SK-N-MC (cell line): ENCODE measurements at regions not wholly inside any gene's neighbourhood (a gene's known extent, or its start where the extent isn't known, plus 50 kb on each side); places are given as distances from the start of the nearest gene placed in this dataset.

Source experiments
- DNase-seq: peaks from one replicate; pipeline ENCODE4 v3.0.0-alpha.2; 2011; ENCODE audit warnings: low read depth, low spot score
- H3K27ac ChIP-seq: fragments of 200-600 bp; sonication (generic); 2 replicates; pipeline ENCODE4 v1.5.1; 2016; ENCODE audit warnings: mixed run types
- H3K36me3 ChIP-seq: fragments of 200-600 bp; sonication (generic); 2 replicates; pipeline ENCODE4 v1.6.1; 2017; ENCODE audit warnings: antibody characterized with exemption, low read length, mixed read lengths; ENCODE audit not compliant: insufficient read depth
- H3K4me3 ChIP-seq: fragments of 200-600 bp; sonication (generic); 2 replicates; pipeline ENCODE4 v1.5.1; 2016
- H3K9ac ChIP-seq: fragments of 200-600 bp; sonication (generic); 2 replicates; pipeline ENCODE4 v1.8.0; 2017; ENCODE audit warnings: mixed run types, mixed read lengths; ENCODE audit not compliant: insufficient read length
- H3K9me3 ChIP-seq: fragments of 200-600 bp; sonication (generic); 2 replicates; pipeline ENCODE4 v1.6.1; 2017; ENCODE audit warnings: low read depth, mild to moderate bottlenecking, antibody characterized with exemption, low read length, moderate library complexity, mixed read lengths
- EZH2 ChIP-seq: fragments of 200-600 bp; sonication (generic); IDR thresholded peaks from one replicate; pipeline ENCODE4 v1.6.1; 2017; ENCODE audit warnings: antibody characterized with exemption
- FOXP2 ChIP-seq: optimal IDR thresholded peaks from 2 replicates; pipeline ENCODE3; 2011; ENCODE audit warnings: mild to moderate bottlenecking, moderate library complexity; ENCODE audit not compliant: insufficient read depth; ENCODE audit errors: extremely low read length, control extremely low read depth
- POLR2AphosphoS5 ChIP-seq: IDR thresholded peaks from 2 replicates; pipeline ENCODE4 v1.6.1; 2012; ENCODE audit warnings: mild to moderate bottlenecking, low read depth, low read length, borderline replicate concordance

GRCh38 chr3:31210068-31210645 is 315.7 kb upstream of the GADL1 start:
- Histone ChIP-seq H3K9ac (no peak overlapping the region), H3K9me3 (no peaks in the 10 kb centered on the region)
- no peak for DNase-seq

GRCh38 chr3:31213869-31214486 is 318.7 kb upstream of the STT3B start:
- H3K9me3 ChIP-seq = no peaks in the 10 kb centered on the region
- no peak for TF ChIP-seq POLR2AphosphoS5
- no peak overlapping the region for H3K9ac ChIP-seq
- H3K36me3 ChIP-seq = no peaks in the 10 kb centered on the region
- no peak overlapping the region for H3K27ac ChIP-seq
- DNase-seq = no peak
- H3K4me3 ChIP-seq = no peak overlapping the region

More at GRCh38 chr3:31210068-31210645, 315.7 kb upstream of the GADL1 start:
- Histone ChIP-seq H3K4me3 (no peak overlapping the region), H3K36me3 (no peaks in the 10 kb centered on the region), H3K27ac (no peak overlapping the region)
- TF ChIP-seq FOXP2 (no peak), EZH2 (no peak), POLR2AphosphoS5 (no peak)

GRCh38 chr3:31218082-31218481 is 314.6 kb upstream of the STT3B start:
- Histone ChIP-seq H3K27ac (no peak overlapping the region), H3K9ac (no peak overlapping the region), H3K9me3 (no peaks in the 10 kb centered on the region), H3K36me3 (no peaks in the 10 kb centered on the region), H3K4me3 (no peak overlapping the region)
- DNase-seq = no peak
- no peak for TF ChIP-seq POLR2AphosphoS5
- TF ChIP-seq EZH2 = no peak
- TF ChIP-seq FOXP2 = no peak

- no peak for TF ChIP-seq EZH2
- no peak for TF ChIP-seq POLR2AphosphoS5
- TF ChIP-seq FOXP2 = no peak
- H3K27ac ChIP-seq = no peak overlapping the region
- H3K9me3 ChIP-seq = no peaks in the 10 kb centered on the region
- no peak overlapping the region for H3K9ac ChIP-seq
- no peak overlapping the region for H3K4me3 ChIP-seq
- no peaks in the 10 kb centered on the region for H3K36me3 ChIP-seq
- DNase-seq = no peak
These were observed 313.4 kb upstream of the STT3B start for GRCh38 chr3:31219131-31219843.

GRCh38 chr3:31220431-31220830 is 312.3 kb upstream of the STT3B start:
- H3K36me3 ChIP-seq = no peaks in the 10 kb centered on the region
- no peak overlapping the region for H3K9ac ChIP-seq
- TF ChIP-seq EZH2 (no peak), POLR2AphosphoS5 (no peak), FOXP2 (no peak)
- no peak overlapping the region for H3K4me3 ChIP-seq
- H3K27ac ChIP-seq = no peak overlapping the region
- DNase-seq = no peak
- no peaks in the 10 kb centered on the region for H3K9me3 ChIP-seq

GRCh38 chr3:31223278-31223677 is 309.4 kb upstream of the STT3B start:
- TF ChIP-seq EZH2 = no peak
- no peak for TF ChIP-seq FOXP2
- TF ChIP-seq POLR2AphosphoS5 = no peak
- Histone ChIP-seq H3K4me3 (no peak overlapping the region), H3K36me3 (no peaks in the 10 kb centered on the region), H3K9me3 (no peaks in the 10 kb centered on the region), H3K27ac (no peak overlapping the region), H3K9ac (no peak overlapping the region)
- no peak for DNase-seq

DNA sequence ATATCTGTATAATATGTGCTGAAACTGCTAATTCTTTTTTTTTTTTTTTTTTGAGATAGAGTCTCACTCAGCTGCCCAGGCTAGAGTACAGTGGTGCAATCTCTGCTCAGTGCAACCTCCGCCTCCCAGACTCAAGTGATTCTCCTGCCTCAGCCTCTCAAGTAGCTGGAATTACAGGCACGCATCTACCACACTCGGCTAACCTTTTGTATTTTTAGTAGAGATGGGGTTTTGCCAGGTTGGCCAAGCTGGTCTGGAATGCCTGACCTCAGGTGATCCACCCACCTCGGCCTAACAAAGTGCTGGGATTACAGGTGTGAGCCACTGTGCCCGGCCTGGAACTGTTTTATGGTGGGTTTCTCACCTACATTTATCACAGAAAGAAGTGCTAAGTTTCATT is 307.8 kb upstream of the STT3B start:
- H3K4me3 ChIP-seq = no peak overlapping the region
- no peak overlapping the region for H3K27ac ChIP-seq
- no peak for DNase-seq
- no peaks in the 10 kb centered on the region for H3K9me3 ChIP-seq
- H3K9ac ChIP-seq = no peak overlapping the region
- TF ChIP-seq EZH2 = no peak
- no peak for TF ChIP-seq POLR2AphosphoS5
- TF ChIP-seq FOXP2 = no peak
- H3K36me3 ChIP-seq = no peaks in the 10 kb centered on the region

DNA sequence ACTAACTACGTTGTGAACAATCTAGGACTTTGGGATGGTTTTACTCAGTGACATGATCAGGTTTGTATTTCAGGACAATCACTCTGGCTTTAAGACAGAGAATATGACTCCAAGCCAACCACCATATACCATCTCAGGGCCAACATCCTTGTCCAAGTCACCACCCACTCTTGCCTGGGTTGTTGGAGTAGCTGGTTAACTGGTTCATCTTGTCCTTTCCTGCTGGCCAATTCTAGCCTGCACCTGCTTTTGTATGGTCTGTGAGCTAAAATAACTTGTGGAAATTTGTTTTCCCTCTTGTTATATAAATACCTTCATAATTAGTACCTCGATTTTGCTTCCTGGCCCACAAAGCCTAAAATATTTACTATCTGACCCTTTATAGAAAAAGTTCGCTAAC is 306.8 kb upstream of the STT3B start:
- no peak overlapping the region for H3K27ac ChIP-seq
- no peak for TF ChIP-seq FOXP2
- TF ChIP-seq POLR2AphosphoS5 = no peak
- TF ChIP-seq EZH2 = no peak
- DNase-seq = no peak
- H3K9me3 ChIP-seq = no peaks in the 10 kb centered on the region
- no peaks in the 10 kb centered on the region for H3K36me3 ChIP-seq
- H3K4me3 ChIP-seq = no peak overlapping the region
- no peak overlapping the region for H3K9ac ChIP-seq
